ENCODE measurements at regions not wholly inside any gene's neighbourhood (a gene's known extent, or its start where the extent isn't known, plus 50 kb on each side); places are given as distances from the start of the nearest gene placed in this dataset.

GRCh38 chr7:25684360-25684759, 456.1 kb upstream of the NPVF start:
- TF ChIP-seq POLR2A (IDR thresholded peaks at IDR 0.05) (no peak), CTCF (IDR thresholded peaks at IDR 0.05) (no peak)
